SK-N-SH treated with all-trans-retinoic acid at 6 μM for 48 hours (cell line): ENCODE measurements at regions not wholly inside any gene's neighbourhood (a gene's known extent, or its start where the extent isn't known, plus 50 kb on each side); places are given as distances from the start of the nearest gene placed in this dataset.

Experiments used
- ATAC-seq: fragments of 200-7000 bp; cut with Tn5 transposase; 3 replicates; pipeline ENCODE4 v1.9.1; 2020; ENCODE audit warnings: mild to moderate bottlenecking, moderate library complexity
- ARNTL ChIP-seq: fragments of 450-650 bp; formaldehyde crosslinking; IDR thresholded peaks from 2 replicates; pipeline ENCODE4 v1.5.0; 2020; ENCODE audit warnings: low read depth, mild to moderate bottlenecking, moderate library complexity, borderline replicate concordance
- BACH2 ChIP-seq: fragments of 250-450 bp; sonication (Bioruptor Pico); IDR thresholded peaks from 2 replicates; pipeline ENCODE4 v1.9.0; 2021; ENCODE audit warnings: mild to moderate bottlenecking, borderline replicate concordance
- CSDC2 ChIP-seq: fragments of 250-450 bp; sonication (Bioruptor Pico); IDR thresholded peaks from 2 replicates; pipeline ENCODE4 v1.5.0; 2020; ENCODE audit warnings: mild to moderate bottlenecking, moderate library complexity
- ESRRG ChIP-seq: fragments of 250-450 bp; sonication (Bioruptor Pico); IDR thresholded peaks from 2 replicates; pipeline ENCODE4 v1.6.1; 2021; ENCODE audit warnings: mild to moderate bottlenecking
- GLIS3 ChIP-seq: fragments of 250-450 bp; sonication (Bioruptor Pico); IDR thresholded peaks from 2 replicates; pipeline ENCODE4 v1.5.0; 2020; ENCODE audit warnings: mild to moderate bottlenecking, moderate library complexity
- ISL1 ChIP-seq: fragments of 250-450 bp; sonication (Bioruptor Pico); IDR thresholded peaks from 2 replicates; pipeline ENCODE4 v2.1.2; 2022; ENCODE audit warnings: mild to moderate bottlenecking, moderate library complexity
- OSR1 ChIP-seq: fragments of 250-450 bp; sonication (Bioruptor Pico); IDR thresholded peaks from 2 replicates; pipeline ENCODE4 v1.8.0; 2022; ENCODE audit warnings: moderate library complexity, mild to moderate bottlenecking, inconsistent platforms
- PPARA ChIP-seq: fragments of 250-450 bp; sonication (Bioruptor Pico); IDR thresholded peaks from 2 replicates; pipeline ENCODE4 v1.5.0; 2020; ENCODE audit warnings: mild to moderate bottlenecking, borderline replicate concordance
- RARB ChIP-seq: fragments of 250-450 bp; sonication (Bioruptor Pico); IDR thresholded peaks from 2 replicates; pipeline ENCODE4 v1.8.0; 2021; ENCODE audit warnings: mild to moderate bottlenecking, moderate library complexity
- SNAI2 ChIP-seq: fragments of 250-450 bp; sonication (Bioruptor Pico); IDR thresholded peaks from 2 replicates; pipeline ENCODE4 v1.5.0; 2020; ENCODE audit warnings: mild to moderate bottlenecking, moderate library complexity
- TCF4 ChIP-seq: fragments of 250-450 bp; sonication (Bioruptor Pico); IDR thresholded peaks from 2 replicates; pipeline ENCODE4 v1.8.0; 2021; ENCODE audit warnings: mild to moderate bottlenecking, moderate library complexity, borderline replicate concordance
- TOX ChIP-seq: fragments of 250-450 bp; sonication (Bioruptor Pico); IDR thresholded peaks from 2 replicates; pipeline ENCODE4 v1.8.0; 2021; ENCODE audit warnings: mild to moderate bottlenecking, moderate library complexity, borderline replicate concordance
- ZC3H10 ChIP-seq: fragments of 250-450 bp; sonication (Bioruptor Pico); IDR thresholded peaks from 2 replicates; pipeline ENCODE4 v1.5.1; 2021; ENCODE audit warnings: mild to moderate bottlenecking, moderate library complexity
- ZFP3 ChIP-seq: fragments of 250-450 bp; sonication (Bioruptor Pico); IDR thresholded peaks from 2 replicates; pipeline ENCODE4 v1.5.0; 2020; ENCODE audit warnings: mild to moderate bottlenecking, moderate library complexity
- ZFP30 ChIP-seq: fragments of 450-650 bp; formaldehyde crosslinking; IDR thresholded peaks from 2 replicates; pipeline ENCODE4 v1.5.0; 2022; ENCODE audit warnings: mild to moderate bottlenecking, moderate library complexity
- ZNF565 ChIP-seq: fragments of 450-650 bp; formaldehyde crosslinking; conservative IDR thresholded peaks from 2 replicates; pipeline ENCODE4 v1.5.0; 2020; ENCODE audit warnings: low read depth, mild to moderate bottlenecking, moderate library complexity
- ZNF70 ChIP-seq: fragments of 450-650 bp; formaldehyde crosslinking; IDR thresholded peaks from 2 replicates; pipeline ENCODE4 v1.5.0; 2020; ENCODE audit warnings: mild to moderate bottlenecking, moderate library complexity
- ZNF8 ChIP-seq: fragments of 450-650 bp; formaldehyde crosslinking; IDR thresholded peaks from 2 replicates; pipeline ENCODE4 v1.5.0; 2020; ENCODE audit warnings: mild to moderate bottlenecking, moderate library complexity
- TF ChIP-seq, protein P1 (sequence below): fragments of 250-450 bp; sonication (Bioruptor Pico); IDR thresholded peaks from 2 replicates; pipeline ENCODE4 v1.5.1; 2020; ENCODE audit warnings: low read depth, mild to moderate bottlenecking, moderate library complexity
- TF ChIP-seq, protein P2 (sequence below): fragments of 250-450 bp; sonication (Bioruptor Pico); IDR thresholded peaks from 2 replicates; pipeline ENCODE4 v1.5.1; 2021; ENCODE audit warnings: mild to moderate bottlenecking, moderate library complexity
- TF ChIP-seq, protein P3 (sequence below): fragments of 250-450 bp; sonication (Bioruptor Pico); IDR thresholded peaks from 2 replicates; pipeline ENCODE4 v1.8.0; 2021; ENCODE audit warnings: low read depth, mild to moderate bottlenecking, moderate library complexity, borderline replicate concordance
- TF ChIP-seq, protein P4 (sequence below): fragments of 250-450 bp; sonication (Bioruptor Pico); IDR thresholded peaks from 2 replicates; pipeline ENCODE4 v1.8.0; 2020; ENCODE audit warnings: mild to moderate bottlenecking, moderate library complexity, borderline replicate concordance
- TF ChIP-seq, protein P5 (sequence below): fragments of 250-450 bp; sonication (Bioruptor Pico); IDR thresholded peaks from 2 replicates; pipeline ENCODE4 v1.5.0; 2020; ENCODE audit warnings: mild to moderate bottlenecking, moderate library complexity

DNA sequence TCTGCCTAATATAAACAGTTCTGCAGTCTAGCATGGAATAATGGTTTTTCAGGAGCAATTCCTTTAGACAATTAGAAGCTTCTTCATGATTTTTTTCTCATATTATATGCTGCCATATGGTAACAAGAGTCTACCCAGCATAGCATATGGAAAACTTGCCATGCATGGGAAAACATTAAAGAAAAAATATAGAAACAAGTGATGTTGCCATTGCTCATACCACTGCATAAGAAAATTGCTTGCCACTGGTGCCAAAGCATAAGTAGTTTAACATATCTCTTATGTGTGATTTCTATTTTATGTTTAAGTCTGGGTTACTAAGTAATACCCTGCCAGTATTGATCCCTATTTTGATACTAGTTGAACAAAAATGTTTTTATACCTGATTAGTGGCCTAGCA is 171.2 kb downstream of the CCDC59 start (continued):
- TF ChIP-seq ZNF8 (no peak), ZC3H10 (no peak)

DNA sequence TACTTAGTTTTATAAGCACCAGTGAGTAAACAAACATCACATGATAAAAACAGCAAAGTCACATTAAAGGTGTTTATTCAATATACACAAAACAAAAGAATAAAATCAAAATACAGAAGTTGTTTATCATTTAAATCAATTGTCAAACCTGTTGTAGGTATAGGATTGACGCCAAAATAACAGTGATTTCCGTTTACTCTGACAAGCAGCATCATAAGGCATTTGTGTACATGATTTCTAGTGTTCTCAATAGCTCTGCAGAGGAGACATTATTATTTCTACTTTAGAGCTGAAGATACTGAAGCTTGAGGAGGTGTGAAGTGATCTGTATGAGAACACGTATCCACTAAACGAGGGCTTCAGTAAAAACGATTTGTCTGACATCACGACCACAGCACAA is 171.9 kb downstream of the CCDC59 start:
- TF ChIP-seq ESRRG (CRISPR knock-in tag) (no peak), ZFP3 (CRISPR knock-in tag) (no peak), ZNF70 (CRISPR knock-in tag) (no peak), SNAI2 (CRISPR knock-in tag) (no peak), ZC3H10 (no peak), GLIS3 (no peak), CSDC2 (CRISPR knock-in tag) (no peak), TCF4 (CRISPR knock-in tag) (no peak), PPARA (CRISPR knock-in tag) (no peak), ARNTL (CRISPR knock-in tag) (no peak), RARB (no peak), TOX (no peak), BACH2 (CRISPR knock-in tag) (no peak), ISL1 (CRISPR knock-in tag) (no peak), ZNF565 (no peak)
- TF ChIP-seq, protein P1, sequence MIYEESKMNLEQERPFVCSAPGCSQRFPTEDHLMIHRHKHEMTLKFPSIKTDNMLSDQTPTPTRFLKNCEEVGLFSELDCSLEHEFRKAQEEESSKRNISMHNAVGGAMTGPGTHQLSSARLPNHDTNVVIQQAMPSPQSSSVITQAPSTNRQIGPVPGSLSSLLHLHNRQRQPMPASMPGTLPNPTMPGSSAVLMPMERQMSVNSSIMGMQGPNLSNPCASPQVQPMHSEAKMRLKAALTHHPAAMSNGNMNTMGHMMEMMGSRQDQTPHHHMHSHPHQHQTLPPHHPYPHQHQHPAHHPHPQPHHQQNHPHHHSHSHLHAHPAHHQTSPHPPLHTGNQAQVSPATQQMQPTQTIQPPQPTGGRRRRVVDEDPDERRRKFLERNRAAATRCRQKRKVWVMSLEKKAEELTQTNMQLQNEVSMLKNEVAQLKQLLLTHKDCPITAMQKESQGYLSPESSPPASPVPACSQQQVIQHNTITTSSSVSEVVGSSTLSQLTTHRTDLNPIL (CRISPR knock-in tag), result no peak
- TF ChIP-seq, protein P2, sequence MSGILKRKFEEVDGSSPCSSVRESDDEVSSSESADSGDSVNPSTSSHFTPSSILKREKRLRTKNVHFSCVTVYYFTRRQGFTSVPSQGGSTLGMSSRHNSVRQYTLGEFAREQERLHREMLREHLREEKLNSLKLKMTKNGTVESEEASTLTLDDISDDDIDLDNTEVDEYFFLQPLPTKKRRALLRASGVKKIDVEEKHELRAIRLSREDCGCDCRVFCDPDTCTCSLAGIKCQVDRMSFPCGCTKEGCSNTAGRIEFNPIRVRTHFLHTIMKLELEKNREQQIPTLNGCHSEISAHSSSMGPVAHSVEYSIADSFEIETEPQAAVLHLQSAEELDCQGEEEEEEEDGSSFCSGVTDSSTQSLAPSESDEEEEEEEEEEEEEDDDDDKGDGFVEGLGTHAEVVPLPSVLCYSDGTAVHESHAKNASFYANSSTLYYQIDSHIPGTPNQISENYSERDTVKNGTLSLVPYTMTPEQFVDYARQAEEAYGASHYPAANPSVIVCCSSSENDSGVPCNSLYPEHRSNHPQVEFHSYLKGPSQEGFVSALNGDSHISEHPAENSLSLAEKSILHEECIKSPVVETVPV (CRISPR knock-in tag), result no peak
- TF ChIP-seq, protein P3, sequence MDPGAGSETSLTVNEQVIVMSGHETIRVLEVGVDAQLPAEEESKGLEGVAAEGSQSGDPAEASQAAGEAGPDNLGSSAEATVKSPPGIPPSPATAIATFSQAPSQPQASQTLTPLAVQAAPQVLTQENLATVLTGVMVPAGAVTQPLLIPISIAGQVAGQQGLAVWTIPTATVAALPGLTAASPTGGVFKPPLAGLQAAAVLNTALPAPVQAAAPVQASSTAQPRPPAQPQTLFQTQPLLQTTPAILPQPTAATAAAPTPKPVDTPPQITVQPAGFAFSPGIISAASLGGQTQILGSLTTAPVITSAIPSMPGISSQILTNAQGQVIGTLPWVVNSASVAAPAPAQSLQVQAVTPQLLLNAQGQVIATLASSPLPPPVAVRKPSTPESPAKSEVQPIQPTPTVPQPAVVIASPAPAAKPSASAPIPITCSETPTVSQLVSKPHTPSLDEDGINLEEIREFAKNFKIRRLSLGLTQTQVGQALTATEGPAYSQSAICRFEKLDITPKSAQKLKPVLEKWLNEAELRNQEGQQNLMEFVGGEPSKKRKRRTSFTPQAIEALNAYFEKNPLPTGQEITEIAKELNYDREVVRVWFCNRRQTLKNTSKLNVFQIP (CRISPR knock-in tag), result no peak
- ATAC-seq, result no peak

DNA sequence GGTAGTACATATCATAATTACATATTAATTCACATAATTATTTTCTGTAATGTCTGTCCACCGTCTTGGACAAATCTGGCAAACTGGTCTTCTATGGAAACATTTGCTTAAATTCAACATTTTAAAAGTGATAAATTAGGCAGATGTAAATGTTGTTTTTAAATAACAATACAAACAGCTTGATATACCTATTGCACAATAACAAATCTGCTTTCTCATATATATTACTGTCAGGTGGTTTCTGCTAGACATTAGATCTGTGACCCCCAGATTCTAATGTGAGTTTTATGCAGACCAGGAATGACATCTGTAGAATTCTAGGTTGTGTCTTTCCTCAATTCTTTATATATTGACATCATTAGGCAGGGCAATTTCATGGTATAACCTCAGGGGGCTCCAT is 173.3 kb downstream of the CCDC59 start:
- ATAC-seq, result no peak
- TF ChIP-seq ZNF8 (no peak), ZFP30 (CRISPR knock-in tag) (no peak), TOX (no peak)
- TF ChIP-seq, protein P3 (CRISPR knock-in tag), result no peak

DNA sequence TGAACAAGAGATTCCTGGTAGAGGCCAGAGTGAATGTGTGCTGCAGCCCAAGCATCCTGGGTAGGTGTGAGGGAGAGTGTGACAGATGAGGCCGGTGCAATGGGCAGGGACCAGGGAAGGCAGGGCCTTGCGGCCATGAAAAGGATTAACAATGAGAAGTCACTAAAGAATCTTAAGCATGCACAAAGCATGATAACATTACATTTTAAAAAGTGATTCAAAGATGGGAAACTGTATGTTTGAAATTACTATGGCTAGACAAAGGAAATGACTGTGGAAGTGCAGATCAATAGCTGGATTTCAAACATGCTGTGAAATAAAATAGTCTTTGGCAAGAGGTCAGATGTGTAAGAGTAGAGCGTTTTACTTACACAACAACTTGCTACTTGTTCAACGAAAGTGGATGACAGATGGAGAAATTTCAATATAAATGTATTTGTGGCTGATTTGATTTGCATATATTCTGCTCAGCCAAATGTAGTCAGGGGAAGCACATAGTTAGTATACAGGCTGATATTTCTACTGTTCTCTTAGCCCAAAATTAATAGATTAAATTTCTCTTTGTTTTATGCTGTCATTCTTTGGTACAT is 175.5 kb downstream of the CCDC59 start:
- ATAC-seq, result no peak
- TF ChIP-seq, protein P4, sequence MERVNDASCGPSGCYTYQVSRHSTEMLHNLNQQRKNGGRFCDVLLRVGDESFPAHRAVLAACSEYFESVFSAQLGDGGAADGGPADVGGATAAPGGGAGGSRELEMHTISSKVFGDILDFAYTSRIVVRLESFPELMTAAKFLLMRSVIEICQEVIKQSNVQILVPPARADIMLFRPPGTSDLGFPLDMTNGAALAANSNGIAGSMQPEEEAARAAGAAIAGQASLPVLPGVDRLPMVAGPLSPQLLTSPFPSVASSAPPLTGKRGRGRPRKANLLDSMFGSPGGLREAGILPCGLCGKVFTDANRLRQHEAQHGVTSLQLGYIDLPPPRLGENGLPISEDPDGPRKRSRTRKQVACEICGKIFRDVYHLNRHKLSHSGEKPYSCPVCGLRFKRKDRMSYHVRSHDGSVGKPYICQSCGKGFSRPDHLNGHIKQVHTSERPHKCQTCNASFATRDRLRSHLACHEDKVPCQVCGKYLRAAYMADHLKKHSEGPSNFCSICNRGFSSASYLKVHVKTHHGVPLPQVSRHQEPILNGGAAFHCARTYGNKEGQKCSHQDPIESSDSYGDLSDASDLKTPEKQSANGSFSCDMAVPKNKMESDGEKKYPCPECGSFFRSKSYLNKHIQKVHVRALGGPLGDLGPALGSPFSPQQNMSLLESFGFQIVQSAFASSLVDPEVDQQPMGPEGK (CRISPR knock-in tag), result no peak
- no peak for TF ChIP-seq TOX
- no peak for TF ChIP-seq OSR1
- TF ChIP-seq, protein P5, sequence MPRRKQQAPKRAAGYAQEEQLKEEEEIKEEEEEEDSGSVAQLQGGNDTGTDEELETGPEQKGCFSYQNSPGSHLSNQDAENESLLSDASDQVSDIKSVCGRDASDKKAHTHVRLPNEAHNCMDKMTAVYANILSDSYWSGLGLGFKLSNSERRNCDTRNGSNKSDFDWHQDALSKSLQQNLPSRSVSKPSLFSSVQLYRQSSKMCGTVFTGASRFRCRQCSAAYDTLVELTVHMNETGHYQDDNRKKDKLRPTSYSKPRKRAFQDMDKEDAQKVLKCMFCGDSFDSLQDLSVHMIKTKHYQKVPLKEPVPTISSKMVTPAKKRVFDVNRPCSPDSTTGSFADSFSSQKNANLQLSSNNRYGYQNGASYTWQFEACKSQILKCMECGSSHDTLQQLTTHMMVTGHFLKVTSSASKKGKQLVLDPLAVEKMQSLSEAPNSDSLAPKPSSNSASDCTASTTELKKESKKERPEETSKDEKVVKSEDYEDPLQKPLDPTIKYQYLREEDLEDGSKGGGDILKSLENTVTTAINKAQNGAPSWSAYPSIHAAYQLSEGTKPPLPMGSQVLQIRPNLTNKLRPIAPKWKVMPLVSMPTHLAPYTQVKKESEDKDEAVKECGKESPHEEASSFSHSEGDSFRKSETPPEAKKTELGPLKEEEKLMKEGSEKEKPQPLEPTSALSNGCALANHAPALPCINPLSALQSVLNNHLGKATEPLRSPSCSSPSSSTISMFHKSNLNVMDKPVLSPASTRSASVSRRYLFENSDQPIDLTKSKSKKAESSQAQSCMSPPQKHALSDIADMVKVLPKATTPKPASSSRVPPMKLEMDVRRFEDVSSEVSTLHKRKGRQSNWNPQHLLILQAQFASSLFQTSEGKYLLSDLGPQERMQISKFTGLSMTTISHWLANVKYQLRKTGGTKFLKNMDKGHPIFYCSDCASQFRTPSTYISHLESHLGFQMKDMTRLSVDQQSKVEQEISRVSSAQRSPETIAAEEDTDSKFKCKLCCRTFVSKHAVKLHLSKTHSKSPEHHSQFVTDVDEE (CRISPR knock-in tag), result no peak
- no peak for TF ChIP-seq SNAI2 (CRISPR knock-in tag)
- TF ChIP-seq ZFP3 (CRISPR knock-in tag), result no peak
- TF ChIP-seq TCF4 (CRISPR knock-in tag), result no peak
- TF ChIP-seq, protein P2 (CRISPR knock-in tag), result no peak
- no peak for TF ChIP-seq ZNF8
- no peak for TF ChIP-seq ISL1 (CRISPR knock-in tag)
- TF ChIP-seq, protein P1 (CRISPR knock-in tag), result no peak
- no peak for TF ChIP-seq ZC3H10
- TF ChIP-seq BACH2 (CRISPR knock-in tag), result no peak
- no peak for TF ChIP-seq GLIS3
